ENCODE measurements at regions not wholly inside any gene's neighbourhood (a gene's known extent, or its start where the extent isn't known, plus 50 kb on each side); places are given as distances from the start of the nearest gene placed in this dataset.

- TF ChIP-seq, protein P1, sequence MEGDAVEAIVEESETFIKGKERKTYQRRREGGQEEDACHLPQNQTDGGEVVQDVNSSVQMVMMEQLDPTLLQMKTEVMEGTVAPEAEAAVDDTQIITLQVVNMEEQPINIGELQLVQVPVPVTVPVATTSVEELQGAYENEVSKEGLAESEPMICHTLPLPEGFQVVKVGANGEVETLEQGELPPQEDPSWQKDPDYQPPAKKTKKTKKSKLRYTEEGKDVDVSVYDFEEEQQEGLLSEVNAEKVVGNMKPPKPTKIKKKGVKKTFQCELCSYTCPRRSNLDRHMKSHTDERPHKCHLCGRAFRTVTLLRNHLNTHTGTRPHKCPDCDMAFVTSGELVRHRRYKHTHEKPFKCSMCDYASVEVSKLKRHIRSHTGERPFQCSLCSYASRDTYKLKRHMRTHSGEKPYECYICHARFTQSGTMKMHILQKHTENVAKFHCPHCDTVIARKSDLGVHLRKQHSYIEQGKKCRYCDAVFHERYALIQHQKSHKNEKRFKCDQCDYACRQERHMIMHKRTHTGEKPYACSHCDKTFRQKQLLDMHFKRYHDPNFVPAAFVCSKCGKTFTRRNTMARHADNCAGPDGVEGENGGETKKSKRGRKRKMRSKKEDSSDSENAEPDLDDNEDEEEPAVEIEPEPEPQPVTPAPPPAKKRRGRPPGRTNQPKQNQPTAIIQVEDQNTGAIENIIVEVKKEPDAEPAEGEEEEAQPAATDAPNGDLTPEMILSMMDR (IDR thresholded peaks at IDR 0.05; ENCODE audit: low read depth, low read length), result no peak
- TF ChIP-seq EZH2phosphoT487 (IDR thresholded peaks at IDR 0.05; ENCODE audit: low read depth), result no peak
- Histone ChIP-seq H3K79me2 (ENCODE audit: low read length) (no peaks in the 10 kb centered on the region), H2AFZ (ENCODE audit: low read depth, low read length) (no peak overlapping the region), H3K4me1 (ENCODE audit: low read length) (no peaks in the 10 kb centered on the region), H4K20me1 (ENCODE audit: insufficient read depth, low read length) (no peaks in the 10 kb centered on the region), H3K27me3 (ENCODE audit: low read depth, low read length) (no peaks in the 10 kb centered on the region), H3K27ac (ENCODE audit: low read length) (no peak overlapping the region), H3K9me3 (ENCODE audit: insufficient read depth, low read length) (no peaks in the 10 kb centered on the region), H3K4me3 (ENCODE audit: low read length) (no peak overlapping the region), H3K36me3 (replicated peaks; ENCODE audit: low read depth, low read length) (no peaks in the 10 kb centered on the region), H3K9ac (ENCODE audit: low read length) (no peak overlapping the region), H3K4me2 (ENCODE audit: low read length) (no peak overlapping the region)
Measured at GRCh38 chr13:78958006-78958405, 299.1 kb upstream of the OBI1 start.

- Histone ChIP-seq H3K27ac (ENCODE audit: low read length) (no peak overlapping the region), H2AFZ (ENCODE audit: low read depth, low read length) (no peak overlapping the region), H3K36me3 (replicated peaks; ENCODE audit: low read depth, low read length) (no peaks in the 10 kb centered on the region), H3K9me3 (ENCODE audit: insufficient read depth, low read length) (no peaks in the 10 kb centered on the region), H3K4me1 (ENCODE audit: low read length) (no peaks in the 10 kb centered on the region), H3K79me2 (ENCODE audit: low read length) (no peaks in the 10 kb centered on the region), H3K9ac (ENCODE audit: low read length) (no peak overlapping the region), H3K4me2 (ENCODE audit: low read length) (no peak overlapping the region), H4K20me1 (ENCODE audit: insufficient read depth, low read length) (no peaks in the 10 kb centered on the region), H3K27me3 (ENCODE audit: low read depth, low read length) (no peaks in the 10 kb centered on the region), H3K4me3 (ENCODE audit: low read length) (no peak overlapping the region)
- TF ChIP-seq, protein P1 (IDR thresholded peaks at IDR 0.05; ENCODE audit: low read depth, low read length), result no peak
- TF ChIP-seq EZH2phosphoT487 (IDR thresholded peaks at IDR 0.05; ENCODE audit: low read depth), result no peak
Measured at GRCh38 chr13:78940455-78941130, 281.6 kb upstream of the OBI1 start.

GRCh38 chr13:78934336-78934735 is 275.4 kb upstream of the OBI1 start:
- Histone ChIP-seq H3K27ac (ENCODE audit: low read length) (no peak overlapping the region), H3K4me1 (ENCODE audit: low read length) (no peaks in the 10 kb centered on the region), H3K4me2 (ENCODE audit: low read length) (no peak overlapping the region), H3K4me3 (ENCODE audit: low read length) (no peak overlapping the region), H3K9me3 (ENCODE audit: insufficient read depth, low read length) (no peaks in the 10 kb centered on the region), H3K36me3 (replicated peaks; ENCODE audit: low read depth, low read length) (no peaks in the 10 kb centered on the region), H3K79me2 (ENCODE audit: low read length) (no peaks in the 10 kb centered on the region), H3K27me3 (ENCODE audit: low read depth, low read length) (no peaks in the 10 kb centered on the region), H4K20me1 (ENCODE audit: insufficient read depth, low read length) (no peaks in the 10 kb centered on the region), H2AFZ (ENCODE audit: low read depth, low read length) (no peak overlapping the region), H3K9ac (ENCODE audit: low read length) (no peak overlapping the region)
- TF ChIP-seq EZH2phosphoT487 (IDR thresholded peaks at IDR 0.05; ENCODE audit: low read depth), result no peak
- TF ChIP-seq, protein P1 (IDR thresholded peaks at IDR 0.05; ENCODE audit: low read depth, low read length), result no peak

- Histone ChIP-seq H4K20me1 (ENCODE audit: insufficient read depth, low read length) (no peaks in the 10 kb centered on the region), H3K4me2 (ENCODE audit: low read length) (no peak overlapping the region), H3K36me3 (replicated peaks; ENCODE audit: low read depth, low read length) (no peaks in the 10 kb centered on the region), H3K9me3 (ENCODE audit: insufficient read depth, low read length) (no peaks in the 10 kb centered on the region), H3K4me3 (ENCODE audit: low read length) (no peak overlapping the region), H2AFZ (ENCODE audit: low read depth, low read length) (no peak overlapping the region), H3K79me2 (ENCODE audit: low read length) (no peaks in the 10 kb centered on the region), H3K9ac (ENCODE audit: low read length) (no peak overlapping the region), H3K4me1 (ENCODE audit: low read length) (no peaks in the 10 kb centered on the region), H3K27ac (ENCODE audit: low read length) (no peak overlapping the region), H3K27me3 (ENCODE audit: low read depth, low read length) (no peaks in the 10 kb centered on the region)
- TF ChIP-seq, protein P1 (IDR thresholded peaks at IDR 0.05; ENCODE audit: low read depth, low read length), result no peak
- no peak for TF ChIP-seq EZH2phosphoT487 (IDR thresholded peaks at IDR 0.05; ENCODE audit: low read depth)
Measured at GRCh38 chr13:78915015-78915414, 256.1 kb upstream of the OBI1 start.

Data from OCI-LY3 (cell line).